A549 (cell line): ENCODE measurements at regions not wholly inside any gene's neighbourhood (a gene's known extent, or its start where the extent isn't known, plus 50 kb on each side); places are given as distances from the start of the nearest gene placed in this dataset.

Source experiments
- ATAC-seq, 2 experiments: fragments of 200-7000 bp in 1 of 2; fragments of >200 bp in 1 of 2; cut with Nextera tagmentation in 1 of 2; cut with Tn5 transposase in 1 of 2; 3 replicates each; pipeline versions ENCODE4 v1.8.0 to v1.9.1; 2018 to 2020; ENCODE audit warnings: mild to moderate bottlenecking in 1 of 2, moderate library complexity in 1 of 2
- CTCF ChIA-PET: fragments of 300-600 bp; sonication (Branson Sonifier 250); formaldehyde crosslinking; extraction: SDS; loops from one replicate; lab custom pipeline; 2021; ENCODE audit warnings: antibody characterized with exemption, inconsistent platforms; lab: Yijun Ruan, JAX
- POLR2A ChIA-PET: fragments of 350-600 bp; formaldehyde crosslinking; extraction: SDS; loops from one replicate; lab custom pipeline; 2021; ENCODE audit warnings: antibody characterized with exemption, inconsistent platforms; lab: Yijun Ruan, JAX
- DNase-seq, 2 experiments: peaks; one replicate each; pipeline versions ENCODE4 v3.0.0 to v3.0.0-alpha.2; 2011 to 2016; ENCODE audit warnings: low read depth in 1 of 2, low spot score in 1 of 2
- FAIRE-seq: peaks from 2 replicates; lab custom pipeline; 2011; peaks lifted over from hg19 to GRCh38; lab: Jason Lieb, UNC
- H3K27ac ChIP-seq, 2 experiments: fragments of >200 bp; sonication (Bioruptor Twin); formaldehyde crosslinking; 3 replicates each; pipeline ENCODE4 v1.5.1; 2016 to 2017
- H3K4me1 ChIP-seq: fragments of >200 bp; sonication (Bioruptor Twin); formaldehyde crosslinking; 3 replicates; pipeline ENCODE4 v1.6.1; 2016
- H3K4me2 ChIP-seq: fragments of >200 bp; sonication (Bioruptor Twin); formaldehyde crosslinking; 3 replicates; pipeline ENCODE4 v1.6.1; 2016
- H3K4me3 ChIP-seq: fragments of >200 bp; sonication (Bioruptor Twin); formaldehyde crosslinking; 3 replicates; pipeline ENCODE4 v1.5.1; 2016
- H3K9me3 ChIP-seq: fragments of >200 bp; sonication (Bioruptor Twin); formaldehyde crosslinking; 3 replicates; pipeline ENCODE4 v1.6.1; 2016
- ATOH8 ChIP-seq: fragments of 250-450 bp; sonication (Bioruptor Pico); IDR thresholded peaks from 2 replicates; pipeline ENCODE4 v1.5.0; 2020; ENCODE audit warnings: low read depth, mild to moderate bottlenecking, moderate library complexity
- CBX2 ChIP-seq: fragments of 200-600 bp; sonication (generic); IDR thresholded peaks from 2 replicates; pipeline ENCODE4 v1.6.1; 2016; ENCODE audit warnings: low read depth, mild to moderate bottlenecking, borderline replicate concordance
- CHD2 ChIP-seq: fragments of 150-350 bp; IDR thresholded peaks from 2 replicates; pipeline ENCODE4 v1.6.1; 2014; ENCODE audit warnings: low read length; ENCODE audit not compliant: partially characterized antibody
- EHF ChIP-seq: fragments of 250-450 bp; sonication (Bioruptor Pico); IDR thresholded peaks from 2 replicates; pipeline ENCODE4 v1.5.0; 2020; ENCODE audit warnings: mild to moderate bottlenecking
- EHMT2 ChIP-seq: fragments of 200-600 bp; sonication (generic); IDR thresholded peaks from 2 replicates; pipeline ENCODE4 v1.6.1; 2016; ENCODE audit warnings: antibody characterized with exemption, low read depth, mild to moderate bottlenecking, moderate library complexity
- EP300 ChIP-seq, 2 experiments: fragments of >200 bp; sonication (Bioruptor Twin); formaldehyde crosslinking; IDR thresholded peaks; 2 replicates in 1 of 2; 3 replicates in 1 of 2; pipeline ENCODE4 v1.6.1; 2016 to 2017
- FOSB ChIP-seq: fragments of 250-450 bp; sonication (Bioruptor Pico); IDR thresholded peaks from 2 replicates; pipeline ENCODE4 v1.5.0; 2020; ENCODE audit warnings: mild to moderate bottlenecking, moderate library complexity
- FOSL2 ChIP-seq, 2 experiments: fragments of 450-650 bp in 1 of 2; fragments of >200 bp in 1 of 2; sonication (Bioruptor Twin) in 1 of 2; formaldehyde crosslinking; IDR thresholded peaks; 2 replicates each; pipeline versions ENCODE4 v1.5.0 to v1.6.1; 2016 to 2020; ENCODE audit warnings: mild to moderate bottlenecking in 1 of 2, moderate library complexity in 1 of 2
- GATA3 ChIP-seq: IDR thresholded peaks from 2 replicates; pipeline ENCODE4 v1.6.1; 2012; ENCODE audit warnings: borderline replicate concordance
- HOXB13 ChIP-seq: fragments of 250-450 bp; sonication (Bioruptor Pico); IDR thresholded peaks from 2 replicates; pipeline ENCODE4 v1.5.0; 2020; ENCODE audit warnings: low read depth, mild to moderate bottlenecking, moderate library complexity
- HOXB5 ChIP-seq: fragments of 250-450 bp; sonication (Bioruptor Pico); IDR thresholded peaks from 2 replicates; pipeline ENCODE4 v1.5.0; 2020; ENCODE audit warnings: mild to moderate bottlenecking, moderate library complexity
- JUN ChIP-seq, 2 experiments: fragments of >200 bp; sonication (Bioruptor Twin); formaldehyde crosslinking; IDR thresholded peaks; 2 replicates in 1 of 2; 3 replicates in 1 of 2; pipeline ENCODE4 v1.6.1; 2016 to 2017
- KDM5A ChIP-seq: fragments of 200-600 bp; sonication (generic); IDR thresholded peaks from 2 replicates; pipeline ENCODE4 v1.6.1; 2016; ENCODE audit warnings: antibody characterized with exemption, mild to moderate bottlenecking
- MAZ ChIP-seq: fragments of 150-350 bp; IDR thresholded peaks from 2 replicates; pipeline ENCODE4 v1.6.1; 2014; ENCODE audit warnings: antibody characterized with exemption, low read depth, low read length, borderline replicate concordance
- MYC ChIP-seq: IDR thresholded peaks from 2 replicates; pipeline ENCODE4 v1.6.1; 2012; ENCODE audit warnings: mild to moderate bottlenecking, inconsistent platforms, low read length, improper control_type of control experiment, borderline replicate concordance
- NFE2L2 ChIP-seq: fragments of 150-350 bp; conservative IDR thresholded peaks from 2 replicates; pipeline ENCODE4 v1.6.1; 2014; ENCODE audit warnings: low read length
- PBX3 ChIP-seq: IDR thresholded peaks from 2 replicates; pipeline ENCODE4 v1.6.1; 2012
- PHF8 ChIP-seq: fragments of 200-600 bp; sonication (generic); IDR thresholded peaks from 2 replicates; pipeline ENCODE4 v1.6.1; 2016; ENCODE audit warnings: low read depth, mild to moderate bottlenecking, antibody characterized with exemption, moderate library complexity, borderline replicate concordance
- POLR2A ChIP-seq: IDR thresholded peaks from 2 replicates; pipeline ENCODE4 v1.6.1; 2012; ENCODE audit warnings: mild to moderate bottlenecking, low read length
- SMC3 ChIP-seq: fragments of >200 bp; sonication (Bioruptor Twin); formaldehyde crosslinking; IDR thresholded peaks from 3 replicates; pipeline ENCODE4 v1.6.1; 2018; ENCODE audit warnings: inconsistent platforms
- ZC3H11A ChIP-seq: fragments of 450-650 bp; IDR thresholded peaks from 2 replicates; pipeline ENCODE4 v1.6.1; 2014; ENCODE audit warnings: antibody characterized with exemption, mild to moderate bottlenecking
- ZNF302 ChIP-seq: fragments of 250-450 bp; sonication (Bioruptor Pico); IDR thresholded peaks from 2 replicates; pipeline ENCODE4 v1.9.0; 2021; ENCODE audit warnings: inconsistent platforms, mild to moderate bottlenecking, moderate library complexity
- ZSCAN20 ChIP-seq: fragments of 250-450 bp; sonication (Bioruptor Pico); IDR thresholded peaks from 2 replicates; pipeline ENCODE4 v1.8.0; 2022; ENCODE audit warnings: mild to moderate bottlenecking, moderate library complexity
- WGBS: methylation state at CpG from one replicate; pipeline ENCODE4 v1.1.6; 2017; ENCODE audit errors: missing lambda C conversion rate; 5-methylcytosine and 5-hydroxymethylcytosine counted together
- TF ChIP-seq, protein P1 (sequence below): fragments of 450-650 bp; IDR thresholded peaks from 2 replicates; pipeline ENCODE4 v1.6.1; 2014; ENCODE audit warnings: antibody characterized with exemption
- TF ChIP-seq, protein P2 (sequence below): fragments of >200 bp; sonication (Bioruptor Twin); formaldehyde crosslinking; IDR thresholded peaks from 3 replicates; pipeline ENCODE4 v1.6.1; 2016

DNA sequence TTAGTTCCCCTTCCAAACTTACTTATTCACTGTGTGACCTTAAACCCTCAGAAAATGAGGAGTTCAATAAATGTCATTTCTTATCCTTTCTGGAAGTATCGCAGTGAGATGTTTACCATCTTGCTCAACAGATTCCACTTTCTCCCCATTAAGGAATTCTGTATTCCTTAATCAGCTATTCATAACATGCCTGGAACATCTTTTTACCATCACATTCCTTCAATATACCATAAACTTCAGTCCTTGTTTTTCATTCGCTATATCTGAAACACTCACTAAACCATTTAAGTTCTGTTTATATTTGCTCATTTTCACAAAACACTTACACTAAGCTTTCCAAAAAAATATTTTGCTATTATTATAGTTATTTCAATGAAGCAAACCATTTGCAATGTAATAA is 1158.6 kb downstream of the CDH12 start:
- CTCF ChIA-PET, result no interaction called here

GRCh38 chr5:21693591-21693990 is 1159.6 kb downstream of the CDH12 start:
- Histone ChIP-seq H3K27ac (no peak overlapping the region), H3K9me3 (no peaks in the 10 kb centered on the region), H3K4me2 (no peak overlapping the region), H3K4me3 (no peak overlapping the region), H3K4me1 (no peaks in the 10 kb centered on the region)
- ChIA-PET CTCF (no interaction called here), POLR2A (no interaction called here)
- FAIRE-seq (no peak), ATAC-seq (no peak), DNase-seq (no peak)
- no peak for TF ChIP-seq GATA3
- no peak for TF ChIP-seq NFE2L2
- TF ChIP-seq MAZ, result no peak
- TF ChIP-seq JUN (IDR thresholded peaks at IDR 0.05), result no peak
- no peak for TF ChIP-seq FOSL2 (IDR thresholded peaks at IDR 0.05)
- TF ChIP-seq FOSL2 (CRISPR knock-in tag; IDR thresholded peaks at IDR 0.05), result no peak
- no peak for TF ChIP-seq EP300 (IDR thresholded peaks at IDR 0.05)
- no peak for TF ChIP-seq CHD2
- TF ChIP-seq CBX2, result no peak
- TF ChIP-seq ATOH8 (CRISPR knock-in tag), result no peak
- TF ChIP-seq, protein P1, sequence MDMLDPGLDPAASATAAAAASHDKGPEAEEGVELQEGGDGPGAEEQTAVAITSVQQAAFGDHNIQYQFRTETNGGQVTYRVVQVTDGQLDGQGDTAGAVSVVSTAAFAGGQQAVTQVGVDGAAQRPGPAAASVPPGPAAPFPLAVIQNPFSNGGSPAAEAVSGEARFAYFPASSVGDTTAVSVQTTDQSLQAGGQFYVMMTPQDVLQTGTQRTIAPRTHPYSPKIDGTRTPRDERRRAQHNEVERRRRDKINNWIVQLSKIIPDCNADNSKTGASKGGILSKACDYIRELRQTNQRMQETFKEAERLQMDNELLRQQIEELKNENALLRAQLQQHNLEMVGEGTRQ, result no peak
- no peak for TF ChIP-seq PHF8
- TF ChIP-seq MYC, result no peak
- TF ChIP-seq SMC3, result no peak
- no peak for TF ChIP-seq KDM5A
- TF ChIP-seq PBX3, result no peak
- no peak for TF ChIP-seq HOXB13 (CRISPR knock-in tag)
- no peak for TF ChIP-seq EHMT2
- TF ChIP-seq ZNF302 (CRISPR knock-in tag), result no peak

More for the DNA sequence above, 1158.6 kb downstream of the CDH12 start:
- POLR2A ChIA-PET, result no interaction called here
- no peaks in the 10 kb centered on the region for H3K4me1 ChIP-seq
- no peak overlapping the region for H3K4me2 ChIP-seq
- no peak for TF ChIP-seq NFE2L2
- TF ChIP-seq, protein P1, result no peak
- TF ChIP-seq ZC3H11A, result no peak
- TF ChIP-seq EHMT2, result no peak
- no peak for TF ChIP-seq ZNF302 (CRISPR knock-in tag)
- TF ChIP-seq EHF, result no peak
- no peak for TF ChIP-seq POLR2A
- TF ChIP-seq ZSCAN20 (CRISPR knock-in tag), result no peak
- TF ChIP-seq FOSB (CRISPR knock-in tag), result no peak
- TF ChIP-seq, protein P2, sequence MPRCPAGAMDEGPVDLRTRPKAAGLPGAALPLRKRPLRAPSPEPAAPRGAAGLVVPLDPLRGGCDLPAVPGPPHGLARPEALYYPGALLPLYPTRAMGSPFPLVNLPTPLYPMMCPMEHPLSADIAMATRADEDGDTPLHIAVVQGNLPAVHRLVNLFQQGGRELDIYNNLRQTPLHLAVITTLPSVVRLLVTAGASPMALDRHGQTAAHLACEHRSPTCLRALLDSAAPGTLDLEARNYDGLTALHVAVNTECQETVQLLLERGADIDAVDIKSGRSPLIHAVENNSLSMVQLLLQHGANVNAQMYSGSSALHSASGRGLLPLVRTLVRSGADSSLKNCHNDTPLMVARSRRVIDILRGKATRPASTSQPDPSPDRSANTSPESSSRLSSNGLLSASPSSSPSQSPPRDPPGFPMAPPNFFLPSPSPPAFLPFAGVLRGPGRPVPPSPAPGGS, result no peak
- no peak for TF ChIP-seq HOXB5 (CRISPR knock-in tag)
- H3K27ac ChIP-seq, result no peak overlapping the region
- ATAC-seq (no peak), FAIRE-seq (peak; percentile 13), DNase-seq (no peak)
- H3K9me3 ChIP-seq, result no peaks in the 10 kb centered on the region
- no peak overlapping the region for H3K4me3 ChIP-seq
- 73% methylated on average over 2 of the region's 2 CpGs for WGBS
